Cardiac fibroblast (primary cell): ENCODE measurements at regions not wholly inside any gene's neighbourhood (a gene's known extent, or its start where the extent isn't known, plus 50 kb on each side); places are given as distances from the start of the nearest gene placed in this dataset.

Experiments
- DNase-seq, 2 donors: peaks; one replicate each; pipeline versions ENCODE4 v3.0.0 to v3.0.0-alpha.2; 2010; ENCODE audit warnings: low read depth in 2 of 2
- H3K4me3 ChIP-seq, 2 donors: replicated peaks in 1 of 2; 1 replicate in 1 of 2; 2 replicates in 1 of 2; pipeline ENCODE4 v1.5.1; 2011; ENCODE audit warnings: low read depth in 2 of 2, low read length in 2 of 2, mild to moderate bottlenecking in 2 of 2, moderate library complexity in 1 of 2
- TF ChIP-seq, protein P1 (sequence below): IDR thresholded peaks from one replicate; pipeline ENCODE4 v1.5.1; 2011; ENCODE audit warnings: low read depth, mild to moderate bottlenecking, low read length, inconsistent platforms

DNA sequence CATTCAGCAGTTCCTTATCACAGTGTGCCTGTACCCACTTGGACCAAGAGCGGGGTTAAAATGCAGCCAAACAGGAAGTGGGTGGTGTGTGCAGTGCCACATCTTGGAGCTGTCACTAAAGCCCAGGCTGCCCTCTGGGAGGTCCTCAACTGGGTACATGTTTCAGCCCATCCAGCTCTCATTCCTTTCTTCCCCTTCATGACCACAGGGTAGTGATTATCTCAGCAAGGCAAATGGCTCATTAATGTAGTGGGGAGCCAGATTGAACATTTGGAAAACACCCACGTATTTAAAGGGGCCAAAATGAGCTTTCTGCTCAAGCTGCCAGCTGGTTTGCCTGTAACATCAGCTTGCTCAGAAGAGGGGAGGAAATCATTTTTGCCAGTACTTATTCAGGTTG, 210.8 kb upstream of the BTG1 start:
- no peak overlapping the region for H3K4me3 ChIP-seq
- TF ChIP-seq, protein P1, sequence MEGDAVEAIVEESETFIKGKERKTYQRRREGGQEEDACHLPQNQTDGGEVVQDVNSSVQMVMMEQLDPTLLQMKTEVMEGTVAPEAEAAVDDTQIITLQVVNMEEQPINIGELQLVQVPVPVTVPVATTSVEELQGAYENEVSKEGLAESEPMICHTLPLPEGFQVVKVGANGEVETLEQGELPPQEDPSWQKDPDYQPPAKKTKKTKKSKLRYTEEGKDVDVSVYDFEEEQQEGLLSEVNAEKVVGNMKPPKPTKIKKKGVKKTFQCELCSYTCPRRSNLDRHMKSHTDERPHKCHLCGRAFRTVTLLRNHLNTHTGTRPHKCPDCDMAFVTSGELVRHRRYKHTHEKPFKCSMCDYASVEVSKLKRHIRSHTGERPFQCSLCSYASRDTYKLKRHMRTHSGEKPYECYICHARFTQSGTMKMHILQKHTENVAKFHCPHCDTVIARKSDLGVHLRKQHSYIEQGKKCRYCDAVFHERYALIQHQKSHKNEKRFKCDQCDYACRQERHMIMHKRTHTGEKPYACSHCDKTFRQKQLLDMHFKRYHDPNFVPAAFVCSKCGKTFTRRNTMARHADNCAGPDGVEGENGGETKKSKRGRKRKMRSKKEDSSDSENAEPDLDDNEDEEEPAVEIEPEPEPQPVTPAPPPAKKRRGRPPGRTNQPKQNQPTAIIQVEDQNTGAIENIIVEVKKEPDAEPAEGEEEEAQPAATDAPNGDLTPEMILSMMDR: no peak
- no peak for DNase-seq

DNA sequence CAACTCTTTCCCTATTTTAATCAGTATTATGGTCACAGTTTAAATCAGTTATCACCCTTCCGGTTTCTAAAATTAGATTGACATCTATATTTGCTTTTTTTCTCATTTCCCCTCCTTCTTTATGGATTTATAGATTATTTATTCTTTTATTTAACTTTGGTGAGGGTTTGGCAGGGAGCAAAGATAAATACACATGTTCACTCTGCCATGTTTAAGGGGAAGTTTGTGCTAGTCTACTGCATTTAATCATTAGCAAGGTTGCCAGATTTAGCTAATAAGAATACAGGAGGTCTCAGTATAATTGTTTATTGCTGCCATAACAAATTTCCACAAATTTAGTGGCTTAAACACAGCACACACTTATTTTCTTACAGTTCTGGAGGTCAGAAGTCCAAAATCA, 204.0 kb upstream of the BTG1 start:
- no peak for DNase-seq
- H3K4me3 ChIP-seq: no peak overlapping the region
- TF ChIP-seq, protein P1: no peak

DNA sequence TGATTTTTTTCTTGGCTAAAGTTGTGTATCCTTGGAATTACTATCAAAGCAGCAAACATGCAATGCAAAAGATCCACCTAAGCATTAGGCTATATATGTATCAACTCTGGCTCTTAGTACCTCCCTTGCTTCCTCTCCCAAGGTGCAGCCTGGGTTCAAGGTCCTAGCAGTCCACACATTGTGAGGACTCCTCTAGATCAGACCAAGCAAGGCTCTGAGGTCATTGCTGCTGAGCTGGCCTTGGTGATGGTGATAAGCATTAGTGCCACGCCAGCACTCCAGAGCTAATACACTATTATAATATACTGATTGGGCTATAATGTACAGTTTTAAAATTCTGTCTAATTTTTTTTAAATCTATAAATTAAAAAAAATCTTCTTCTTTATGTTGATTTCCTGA, 196.9 kb upstream of the BTG1 start:
- no peak for DNase-seq
- TF ChIP-seq, protein P1: no peak
- no peak overlapping the region for H3K4me3 ChIP-seq

DNA sequence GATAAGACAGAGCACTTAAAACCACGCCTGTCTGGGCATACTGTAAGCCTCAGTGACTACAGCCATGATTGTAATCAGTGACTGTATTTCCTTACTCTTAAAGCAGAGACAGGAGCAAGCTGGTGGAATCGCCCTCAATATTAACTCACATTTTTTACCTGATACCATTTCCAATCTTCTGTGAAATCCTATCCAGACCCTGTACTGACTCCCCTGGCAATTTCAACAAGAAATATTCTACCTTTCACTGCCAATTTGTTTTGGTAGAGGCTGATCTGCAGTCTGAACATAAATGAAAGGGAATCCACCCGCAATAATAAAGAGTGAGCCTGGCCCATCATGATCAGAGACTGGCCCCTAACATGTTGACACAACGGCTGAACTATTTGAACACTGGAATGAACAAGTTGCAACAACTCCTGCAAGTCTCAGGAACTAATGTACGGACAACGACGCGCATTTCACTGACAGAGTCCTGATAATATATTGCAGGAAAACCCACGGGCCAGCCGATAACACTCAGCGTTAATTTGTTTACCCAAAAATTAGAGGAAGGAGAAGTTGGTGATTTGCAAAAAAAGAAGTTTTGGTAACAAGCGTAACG, 195.5 kb upstream of the BTG1 start:
- DNase-seq: peak in 1 of 2 donors; percentile 25
- TF ChIP-seq, protein P1: no peak
- H3K4me3 ChIP-seq: no peak overlapping the region

DNA sequence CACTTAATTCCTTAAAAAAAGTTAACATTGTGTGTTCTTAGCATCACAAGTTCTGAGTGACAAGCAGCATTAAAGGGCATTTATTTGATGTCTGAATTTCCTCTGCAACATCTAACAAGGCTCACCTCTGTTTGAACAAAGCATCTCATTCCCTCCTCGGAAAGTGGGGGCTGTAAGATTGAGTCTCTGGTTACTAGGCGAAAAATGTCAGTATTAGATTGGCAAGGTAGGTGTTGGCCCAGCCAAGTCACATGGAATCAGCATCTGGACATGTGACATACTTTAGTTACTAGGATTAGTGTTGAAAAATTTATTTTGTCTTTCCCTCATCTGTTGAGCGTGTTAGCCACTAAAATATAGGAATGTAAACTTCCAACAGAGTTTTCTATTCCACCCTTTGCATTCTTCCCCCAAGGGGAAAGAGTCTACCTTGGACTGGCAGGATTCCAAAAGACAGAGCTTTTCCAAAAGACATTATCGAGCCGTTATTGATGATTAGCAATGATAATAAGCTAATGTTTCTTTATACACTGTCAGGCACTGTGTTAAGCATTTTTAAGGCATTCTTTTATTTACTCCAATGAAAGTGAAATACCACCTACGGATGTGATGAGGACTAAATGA, 194.9 kb upstream of the BTG1 start:
- TF ChIP-seq, protein P1: no peak
- H3K4me3 ChIP-seq: no peak overlapping the region
- DNase-seq: no peak

DNA sequence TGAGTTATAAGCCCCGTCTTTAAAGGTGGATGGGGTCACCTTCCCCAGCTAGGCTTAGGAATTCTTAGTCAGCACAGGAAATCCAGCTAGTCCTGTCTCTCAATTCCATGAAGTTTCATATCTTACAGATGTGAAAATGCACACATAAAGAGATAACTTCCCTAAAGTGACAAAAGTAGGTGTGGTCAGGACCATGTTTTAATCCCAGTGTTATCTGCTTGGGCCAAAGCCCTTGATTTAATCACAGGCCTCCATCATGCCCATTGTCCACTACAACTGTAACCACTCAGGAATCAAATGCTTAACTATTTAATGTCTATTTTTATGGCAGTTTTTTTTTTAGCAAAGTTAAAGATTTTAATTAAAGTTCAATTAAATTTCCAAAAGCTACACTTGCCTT, 194.4 kb upstream of the BTG1 start:
- H3K4me3 ChIP-seq: no peak overlapping the region
- TF ChIP-seq, protein P1: no peak
- no peak for DNase-seq
